HepG2 (cell line): ENCODE measurements at regions not wholly inside any gene's neighbourhood (a gene's known extent, or its start where the extent isn't known, plus 50 kb on each side); places are given as distances from the start of the nearest gene placed in this dataset.

Experiments
- ATAC-seq: fragments of 200-7000 bp; cut with Tn5 transposase; 3 replicates; pipeline ENCODE4 v1.9.1; 2020; ENCODE audit warnings: mild to moderate bottlenecking, moderate library complexity
- BruUV-seq: library from RNA; stranded (reverse); fragments of 400-500 nt; replicated peaks from 2 replicates; lab custom pipeline; 2021; lab: Mats Ljungman, UMichigan
- CTCF ChIA-PET: fragments of 300-600 bp; formaldehyde crosslinking; extraction: SDS; loops from one replicate; lab custom pipeline; 2021; ENCODE audit warnings: low total read pairs, inconsistent platforms, low intra/inter-chr PET ratio; lab: Yijun Ruan, JAX
- POLR2A ChIA-PET: fragments of 350-600 bp; sonication (Branson Sonifier 250); formaldehyde crosslinking; loops from one replicate; lab custom pipeline; 2020; ENCODE audit warnings: antibody characterized with exemption, inconsistent platforms; lab: Yijun Ruan, JAX
- DNase-seq: peaks from one replicate; pipeline ENCODE4 v3.0.0-alpha.2; 2015; ENCODE audit warnings: low spot score
- FAIRE-seq: peaks from 3 replicates; lab custom pipeline; 2011; peaks lifted over from hg19 to GRCh38; lab: Jason Lieb, UNC
- H2AFZ ChIP-seq: one replicate; pipeline ENCODE4 v1.6.1; 2011; ENCODE audit warnings: low read length, inconsistent platforms
- H3K27ac ChIP-seq: fragments of 300-600 bp; 3 replicates; pipeline ENCODE4 v1.8.0; 2011; ENCODE audit warnings: mixed run types, mild to moderate bottlenecking, mixed read lengths, low read length, inconsistent platforms; ENCODE audit not compliant: insufficient read depth; ENCODE audit errors: extremely low read length
- H3K27me3 ChIP-seq, 2 experiments: fragments of 200-600 bp in 1 of 2; 2 replicates in 1 of 2; 3 replicates in 1 of 2; pipeline versions ENCODE4 v1.6.0 to v1.8.0; 2011; ENCODE audit warnings: low read length in 2 of 2, mild to moderate bottlenecking in 2 of 2, moderate library complexity in 2 of 2, inconsistent platforms in 1 of 2; ENCODE audit not compliant: insufficient read depth in 2 of 2, control insufficient read depth in 1 of 2
- H3K36me3 ChIP-seq, 2 experiments: fragments of 200-600 bp in 1 of 2; replicated peaks in 1 of 2; 2 replicates in 1 of 2; 3 replicates in 1 of 2; pipeline versions ENCODE4 v1.5.1 to v1.8.0; 2011; ENCODE audit warnings: low read length in 2 of 2, inconsistent platforms in 1 of 2; ENCODE audit not compliant: insufficient read depth in 2 of 2, control insufficient read depth in 1 of 2
- H3K4me1 ChIP-seq: 2 replicates; pipeline ENCODE4 v1.5.1; 2012; ENCODE audit warnings: low read length, inconsistent platforms; ENCODE audit not compliant: insufficient read depth
- H3K4me2 ChIP-seq: 2 replicates; pipeline ENCODE4 v1.6.0; 2011; ENCODE audit warnings: low read depth, low read length, inconsistent platforms
- H3K4me3 ChIP-seq, 3 experiments: fragments of 200-600 bp in 1 of 3; sonication (generic), shearing (Covaris generic) in 1 of 3; replicated peaks in 1 of 3; 2 replicates each; pipeline ENCODE4 v1.5.1; 2011 to 2016; ENCODE audit warnings: low read length in 3 of 3, inconsistent platforms in 2 of 3, low read depth in 2 of 3, mild to moderate bottlenecking in 2 of 3, control low read depth in 1 of 3, mixed read lengths in 1 of 3; ENCODE audit not compliant: insufficient read depth in 1 of 3
- H3K79me2 ChIP-seq: one replicate; pipeline ENCODE4 v1.6.1; 2011; ENCODE audit warnings: low read length, inconsistent platforms; ENCODE audit not compliant: insufficient read depth
- H3K9ac ChIP-seq: 2 replicates; pipeline ENCODE4 v1.6.0; 2011; ENCODE audit warnings: mild to moderate bottlenecking, low read depth, low read length, inconsistent platforms; ENCODE audit not compliant: insufficient read depth
- H3K9me3 ChIP-seq: 2 replicates; pipeline ENCODE4 v1.5.1; 2012; ENCODE audit warnings: mild to moderate bottlenecking, low read length
- H4K20me1 ChIP-seq: 2 replicates; pipeline ENCODE4 v1.6.0; 2011; ENCODE audit warnings: inconsistent platforms, mild to moderate bottlenecking, low read length, moderate library complexity; ENCODE audit not compliant: insufficient read depth
- AGO2 ChIP-seq: fragments of 200-400 bp; formaldehyde crosslinking; optimal IDR thresholded peaks from 2 replicates; pipeline ENCODE3; 2017; ENCODE audit warnings: mild to moderate bottlenecking, low read depth, low read length, moderate library complexity
- ATRX ChIP-seq: sonication (generic); formaldehyde crosslinking; IDR thresholded peaks from 2 replicates; pipeline ENCODE4 v1.4.0; 2020; ENCODE audit warnings: missing genetic modification reagents, borderline replicate concordance
- DNMT3B ChIP-seq: conservative IDR thresholded peaks from 2 replicates; pipeline ENCODE4 v1.6.1; 2016; ENCODE audit warnings: missing biosample characterization, control low read depth
- MAF1 ChIP-seq: sonication (generic); formaldehyde crosslinking; IDR thresholded peaks from 2 replicates; pipeline ENCODE4 v1.5.0; 2020; ENCODE audit warnings: missing genetic modification reagents, borderline replicate concordance
- ZNF335 ChIP-seq: sonication (generic); formaldehyde crosslinking; IDR thresholded peaks from 2 replicates; pipeline ENCODE4 v1.4.0; 2020; ENCODE audit warnings: missing genetic modification reagents
- ZNF34 ChIP-seq: sonication (generic); formaldehyde crosslinking; IDR thresholded peaks from 2 replicates; pipeline ENCODE4 v1.4.0; 2020; ENCODE audit warnings: mild to moderate bottlenecking, missing genetic modification reagents, borderline replicate concordance
- WGBS: methylation state at CpG from one replicate; pipeline ENCODE4 v1.1.6; 2017; ENCODE audit warnings: low lambda C conversion rate; 5-methylcytosine and 5-hydroxymethylcytosine counted together
- in situ Hi-C: cut with HindIII; loops from 2 replicates; pipeline ENCODE4 v1.10.0; 2017; ENCODE audit warnings: low pct_unique_long_range_greater_than_20kb; ENCODE audit not compliant: extremely low pct_ligation_motif_present
- intact Hi-C: fragments of 100-400 bp; cut with micrococcal nuclease; formaldehyde crosslinking; loops from one replicate; pipeline ENCODE4 v1.10.0; 2022; ENCODE audit not compliant: unreplicated experiment
- TF ChIP-seq, protein P1 (sequence below): IDR thresholded peaks from 2 replicates; pipeline ENCODE4 v1.6.1; 2012; ENCODE audit warnings: low read length, improper control_type of control experiment
- TF ChIP-seq, protein P2 (sequence below): sonication (generic); formaldehyde crosslinking; IDR thresholded peaks from 2 replicates; pipeline ENCODE4 v1.9.0; 2021; ENCODE audit warnings: missing genetic modification reagents, mild to moderate bottlenecking, borderline replicate concordance
- TF ChIP-seq, protein P3 (sequence below): sonication (generic); formaldehyde crosslinking; IDR thresholded peaks from 2 replicates; pipeline ENCODE4 v1.5.0; 2020; ENCODE audit warnings: missing genetic modification reagents

DNA sequence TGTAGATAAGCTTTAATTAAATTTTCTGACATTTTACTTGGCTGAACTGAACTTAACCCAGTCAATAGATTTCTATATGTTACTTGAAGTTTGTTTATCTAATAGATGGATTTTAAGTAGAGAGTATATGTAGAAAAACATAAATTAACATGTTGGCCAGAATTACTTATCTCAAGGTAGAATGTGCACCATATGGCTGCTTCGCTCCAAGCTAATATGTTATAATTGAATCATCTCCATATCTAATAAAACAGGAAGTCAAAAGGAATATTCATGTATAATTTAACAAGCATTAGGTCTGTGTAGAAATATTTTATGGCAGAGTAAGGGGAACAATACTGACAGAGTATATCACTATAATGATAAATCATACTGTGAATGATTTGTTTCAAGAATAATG, 650.7 kb upstream of the ALCAM start:
- H4K20me1 ChIP-seq, result no peaks in the 10 kb centered on the region
- H3K27me3 ChIP-seq, result no peaks in the 10 kb centered on the region
- H3K79me2 ChIP-seq, result no peaks in the 10 kb centered on the region
- H2AFZ ChIP-seq, result no peak overlapping the region
- intact Hi-C loops, result no loop called here
- 6% methylated on average over 1 of the region's 1 CpG for WGBS
- POLR2A ChIA-PET, result no interaction called here
- in situ Hi-C loops, result no loop called here
- no peak overlapping the region for H3K4me3 ChIP-seq
- no peak overlapping the region for H3K27ac ChIP-seq
- H3K4me2 ChIP-seq, result no peak overlapping the region
- no peak for TF ChIP-seq ZNF335 (CRISPR knock-in tag)
- TF ChIP-seq, protein P1, sequence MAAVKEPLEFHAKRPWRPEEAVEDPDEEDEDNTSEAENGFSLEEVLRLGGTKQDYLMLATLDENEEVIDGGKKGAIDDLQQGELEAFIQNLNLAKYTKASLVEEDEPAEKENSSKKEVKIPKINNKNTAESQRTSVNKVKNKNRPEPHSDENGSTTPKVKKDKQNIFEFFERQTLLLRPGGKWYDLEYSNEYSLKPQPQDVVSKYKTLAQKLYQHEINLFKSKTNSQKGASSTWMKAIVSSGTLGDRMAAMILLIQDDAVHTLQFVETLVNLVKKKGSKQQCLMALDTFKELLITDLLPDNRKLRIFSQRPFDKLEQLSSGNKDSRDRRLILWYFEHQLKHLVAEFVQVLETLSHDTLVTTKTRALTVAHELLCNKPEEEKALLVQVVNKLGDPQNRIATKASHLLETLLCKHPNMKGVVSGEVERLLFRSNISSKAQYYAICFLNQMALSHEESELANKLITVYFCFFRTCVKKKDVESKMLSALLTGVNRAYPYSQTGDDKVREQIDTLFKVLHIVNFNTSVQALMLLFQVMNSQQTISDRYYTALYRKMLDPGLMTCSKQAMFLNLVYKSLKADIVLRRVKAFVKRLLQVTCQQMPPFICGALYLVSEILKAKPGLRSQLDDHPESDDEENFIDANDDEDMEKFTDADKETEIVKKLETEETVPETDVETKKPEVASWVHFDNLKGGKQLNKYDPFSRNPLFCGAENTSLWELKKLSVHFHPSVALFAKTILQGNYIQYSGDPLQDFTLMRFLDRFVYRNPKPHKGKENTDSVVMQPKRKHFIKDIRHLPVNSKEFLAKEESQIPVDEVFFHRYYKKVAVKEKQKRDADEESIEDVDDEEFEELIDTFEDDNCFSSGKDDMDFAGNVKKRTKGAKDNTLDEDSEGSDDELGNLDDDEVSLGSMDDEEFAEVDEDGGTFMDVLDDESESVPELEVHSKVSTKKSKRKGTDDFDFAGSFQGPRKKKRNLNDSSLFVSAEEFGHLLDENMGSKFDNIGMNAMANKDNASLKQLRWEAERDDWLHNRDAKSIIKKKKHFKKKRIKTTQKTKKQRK, result no peak
- no peak for TF ChIP-seq ATRX (CRISPR knock-in tag)
- TF ChIP-seq, protein P2, sequence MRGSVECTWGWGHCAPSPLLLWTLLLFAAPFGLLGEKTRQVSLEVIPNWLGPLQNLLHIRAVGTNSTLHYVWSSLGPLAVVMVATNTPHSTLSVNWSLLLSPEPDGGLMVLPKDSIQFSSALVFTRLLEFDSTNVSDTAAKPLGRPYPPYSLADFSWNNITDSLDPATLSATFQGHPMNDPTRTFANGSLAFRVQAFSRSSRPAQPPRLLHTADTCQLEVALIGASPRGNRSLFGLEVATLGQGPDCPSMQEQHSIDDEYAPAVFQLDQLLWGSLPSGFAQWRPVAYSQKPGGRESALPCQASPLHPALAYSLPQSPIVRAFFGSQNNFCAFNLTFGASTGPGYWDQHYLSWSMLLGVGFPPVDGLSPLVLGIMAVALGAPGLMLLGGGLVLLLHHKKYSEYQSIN (CRISPR knock-in tag), result no peak
- no peak for TF ChIP-seq AGO2
- no peak for TF ChIP-seq MAF1 (CRISPR knock-in tag)
- TF ChIP-seq ZNF34 (CRISPR knock-in tag), result no peak
- TF ChIP-seq, protein P3, sequence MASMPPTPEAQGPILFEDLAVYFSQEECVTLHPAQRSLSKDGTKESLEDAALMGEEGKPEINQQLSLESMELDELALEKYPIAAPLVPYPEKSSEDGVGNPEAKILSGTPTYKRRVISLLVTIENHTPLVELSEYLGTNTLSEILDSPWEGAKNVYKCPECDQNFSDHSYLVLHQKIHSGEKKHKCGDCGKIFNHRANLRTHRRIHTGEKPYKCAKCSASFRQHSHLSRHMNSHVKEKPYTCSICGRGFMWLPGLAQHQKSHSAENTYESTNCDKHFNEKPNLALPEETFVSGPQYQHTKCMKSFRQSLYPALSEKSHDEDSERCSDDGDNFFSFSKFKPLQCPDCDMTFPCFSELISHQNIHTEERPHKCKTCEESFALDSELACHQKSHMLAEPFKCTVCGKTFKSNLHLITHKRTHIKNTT (CRISPR knock-in tag), result no peak
- TF ChIP-seq DNMT3B (CRISPR knock-in tag), result no peak
- H3K36me3 ChIP-seq, result no peaks in the 10 kb centered on the region
- CTCF ChIA-PET, result no interaction called here
- no peak overlapping the region for H3K9ac ChIP-seq
- no peak for DNase-seq
- no TSS peak for BruUV-seq
- H3K4me1 ChIP-seq, result no peaks in the 10 kb centered on the region
- no peaks in the 10 kb centered on the region for H3K9me3 ChIP-seq
- no peak for ATAC-seq
- no peak for FAIRE-seq
